SU-DHL-6 (cell line): ENCODE measurements at regions not wholly inside any gene's neighbourhood (a gene's known extent, or its start where the extent isn't known, plus 50 kb on each side); places are given as distances from the start of the nearest gene placed in this dataset.

Experiments used
- CTCF ChIP-seq: fragments of 200-600 bp; sonication (generic); IDR thresholded peaks from one replicate; pipeline ENCODE4 v1.5.1; 2017; ENCODE audit warnings: antibody characterized with exemption, mild to moderate bottlenecking, low read length, moderate library complexity; ENCODE audit not compliant: insufficient read depth, poor library complexity, severe bottlenecking
- EZH2phosphoT487 ChIP-seq: fragments of 200-600 bp; sonication (generic), shearing (Covaris generic); conservative IDR thresholded peaks from 2 replicates; pipeline ENCODE4 v1.6.1; 2018; ENCODE audit warnings: mild to moderate bottlenecking, antibody characterized with exemption, low read length, moderate library complexity, mixed read lengths

GRCh38 chr11:45341372-45341771 lies 55.2 kb upstream of the SYT13 start:
- TF ChIP-seq CTCF (no peak), EZH2phosphoT487 (no peak)
